ENCODE measurements at regions not wholly inside any gene's neighbourhood (a gene's known extent, or its start where the extent isn't known, plus 50 kb on each side); places are given as distances from the start of the nearest gene placed in this dataset.

GRCh38 chr4:141567326-141567915, 69.0 kb upstream of the IL15 start:
- TF ChIP-seq CTCF (IDR thresholded peaks at IDR 0.05): no peak
- TF ChIP-seq ZFX (IDR thresholded peaks at IDR 0.05; ENCODE audit: borderline replicate concordance): no peak
